Activated CD8-positive, alpha-beta memory T cell treated with anti-CD3 and anti-CD28 coated beads for 1 hour (primary cell): ENCODE measurements at regions not wholly inside any gene's neighbourhood (a gene's known extent, or its start where the extent isn't known, plus 50 kb on each side); places are given as distances from the start of the nearest gene placed in this dataset.
"Not testable (repeated sequence)": the region's sequence is repeated elsewhere in the genome, so short reads cannot be mapped to it uniquely, and the experiment has no call there.

ENCODE experiments used
- DNase-seq, 2 donors: peaks; one replicate each; pipeline ENCODE4 v3.0.0-alpha.2; 2020; ENCODE audit warnings: low read depth in 1 of 2; ENCODE audit errors: extremely low read depth in 1 of 2

- DNase-seq = no peak
Measured at GRCh38 chr6:22117631-22118030, 179.2 kb downstream of the PRL start.

- DNase-seq = no peak
Measured at GRCh38 chr6:22119500-22119899, 177.3 kb downstream of the PRL start.

- no peak for DNase-seq
Measured at GRCh38 chr6:22124756-22125155, 172.1 kb downstream of the PRL start.

GRCh38 chr6:22126910-22127309 lies 169.9 kb downstream of the PRL start:
- DNase-seq = no peak

- no peak for DNase-seq
Measured at GRCh38 chr6:22129751-22130150, 167.1 kb downstream of the PRL start.

GRCh38 chr6:22132656-22133055 lies 164.2 kb downstream of the PRL start:
- DNase-seq = no peak

GRCh38 chr6:22133357-22133756 lies 163.5 kb downstream of the PRL start:
- no peak for DNase-seq

- no peak for DNase-seq
Measured at GRCh38 chr6:22134308-22134707, 162.5 kb downstream of the PRL start.

GRCh38 chr6:22135395-22135794 lies 161.4 kb downstream of the PRL start:
- no peak for DNase-seq

- not testable (repeated sequence) for DNase-seq
Measured at GRCh38 chr6:22140736-22141135, 156.1 kb downstream of the PRL start.

- DNase-seq = no peak
Measured at GRCh38 chr6:22141241-22141745, 155.5 kb downstream of the PRL start.

- no peak for DNase-seq
Measured at GRCh38 chr6:22142856-22143255, 154.0 kb downstream of the PRL start.

- no peak for DNase-seq
Measured at GRCh38 chr6:22145376-22145775, 151.5 kb downstream of the PRL start.

- DNase-seq = no peak
Measured at GRCh38 chr6:22145823-22146677, 150.8 kb downstream of the PRL start.

GRCh38 chr6:22146678-22146930 lies 150.2 kb downstream of the PRL start:
- DNase-seq = no peak

GRCh38 chr6:22146931-22147701 lies 149.7 kb downstream of the PRL start:
- no peak for DNase-seq

GRCh38 chr6:22147921-22148776 lies 148.7 kb downstream of the PRL start:
- DNase-seq = no peak

GRCh38 chr6:22149096-22149495 lies 147.7 kb downstream of the PRL start:
- DNase-seq = no peak

- no peak for DNase-seq
Measured at GRCh38 chr6:22149501-22150367, 147.1 kb downstream of the PRL start.

- DNase-seq = no peak
Measured at GRCh38 chr6:22150368-22151035, 146.3 kb downstream of the PRL start.
